Neural progenitor cell (in vitro differentiated cells): ENCODE measurements at regions not wholly inside any gene's neighbourhood (a gene's known extent, or its start where the extent isn't known, plus 50 kb on each side); places are given as distances from the start of the nearest gene placed in this dataset.

Experiments
- DNase-seq: peaks from one replicate; pipeline ENCODE4 v3.0.0-alpha.2; 2016; ENCODE audit warnings: low spot score
- H2AFZ ChIP-seq: fragments of 200-600 bp; sonication (generic); replicated peaks from 2 replicates; pipeline ENCODE4 v1.6.1; 2016; ENCODE audit warnings: antibody characterized with exemption
- H3F3A ChIP-seq: fragments of 200-600 bp; sonication (generic); 2 replicates; pipeline ENCODE4 v1.6.1; 2016; ENCODE audit warnings: antibody characterized with exemption, low read depth
- H3K27ac ChIP-seq: fragments of 200-600 bp; sonication (generic); 2 replicates; pipeline ENCODE4 v1.5.1; 2016; ENCODE audit warnings: mild to moderate bottlenecking
- H3K27me3 ChIP-seq: fragments of 200-600 bp; sonication (generic); 2 replicates; pipeline ENCODE4 v1.6.1; 2016; ENCODE audit warnings: mild to moderate bottlenecking, moderate library complexity
- H3K36me3 ChIP-seq: fragments of 200-600 bp; sonication (generic); 2 replicates; pipeline ENCODE4 v1.5.1; 2016
- H3K4me1 ChIP-seq: fragments of 200-600 bp; sonication (generic); 2 replicates; pipeline ENCODE4 v1.6.1; 2016; ENCODE audit warnings: mixed run types
- H3K4me2 ChIP-seq: fragments of 200-600 bp; sonication (generic); 2 replicates; pipeline ENCODE4 v1.6.1; 2016
- H3K4me3 ChIP-seq: fragments of 200-600 bp; sonication (generic); 2 replicates; pipeline ENCODE4 v1.5.1; 2016
- H3K79me2 ChIP-seq: fragments of 200-600 bp; sonication (generic); 2 replicates; pipeline ENCODE4 v1.6.1; 2016; ENCODE audit warnings: low read depth
- H3K9ac ChIP-seq: fragments of 200-600 bp; sonication (generic); 2 replicates; pipeline ENCODE4 v1.6.1; 2016
- H3K9me3 ChIP-seq: fragments of 200-600 bp; sonication (generic); 2 replicates; pipeline ENCODE4 v1.5.1; 2016; ENCODE audit warnings: low read depth
- H4K20me1 ChIP-seq: fragments of 200-600 bp; sonication (generic); 2 replicates; pipeline ENCODE4 v1.6.1; 2016; ENCODE audit warnings: low read depth
- H3K27ac Mint-ChIP-seq: 3 replicates; pipeline ENCODE4 v1.8.0; 2021; ENCODE audit warnings: mixed read lengths
- H3K27me3 Mint-ChIP-seq: 2 replicates; pipeline ENCODE4 v1.8.0; 2022; ENCODE audit warnings: low read depth, mild to moderate bottlenecking, inconsistent platforms, moderate library complexity, mixed read lengths; ENCODE audit not compliant: insufficient read depth
- H3K36me3 Mint-ChIP-seq: 3 replicates; pipeline ENCODE4 v1.8.0; 2021; ENCODE audit warnings: mixed read lengths
- H3K4me1 Mint-ChIP-seq: 3 replicates; pipeline ENCODE4 v1.8.0; 2021; ENCODE audit warnings: mixed read lengths
- H3K4me3 Mint-ChIP-seq: 3 replicates; pipeline ENCODE4 v1.8.0; 2021; ENCODE audit warnings: mild to moderate bottlenecking, moderate library complexity, mixed read lengths
- H3K9me3 Mint-ChIP-seq: 3 replicates; pipeline ENCODE4 v1.8.0; 2020; ENCODE audit warnings: mixed read lengths
- CTCF ChIP-seq: fragments of 200-600 bp; sonication (generic); IDR thresholded peaks from 2 replicates; pipeline ENCODE4 v1.5.1; 2017; ENCODE audit warnings: antibody characterized with exemption, mild to moderate bottlenecking
- EZH2 ChIP-seq: fragments of 200-600 bp; sonication (generic); IDR thresholded peaks from 2 replicates; pipeline ENCODE4 v1.6.1; 2017; ENCODE audit warnings: antibody characterized with exemption, mild to moderate bottlenecking, moderate library complexity
- EZH2phosphoT487 ChIP-seq: fragments of 200-600 bp; sonication (generic); IDR thresholded peaks from 2 replicates; pipeline ENCODE4 v1.6.1; 2017; ENCODE audit warnings: antibody characterized with exemption

DNA sequence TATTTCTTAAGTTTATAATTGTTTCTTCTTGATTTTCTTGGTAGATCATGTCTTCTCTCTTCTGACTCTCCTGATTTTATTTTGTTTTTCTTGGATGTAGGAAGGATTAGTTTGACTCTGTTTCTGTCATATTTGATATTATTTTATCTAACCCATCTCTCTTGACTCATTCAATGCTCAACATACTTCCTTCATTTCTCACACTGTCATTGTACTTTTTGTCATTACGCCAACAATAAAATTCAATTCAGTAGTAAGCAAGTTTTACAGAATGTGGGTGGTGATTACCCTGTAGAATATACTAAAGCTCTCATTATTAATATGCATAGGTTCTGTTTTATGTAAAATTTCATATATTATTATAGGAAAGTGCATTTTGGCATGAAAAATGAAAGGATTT is 1303.0 kb upstream of the AGA start:
- Mint-ChIP-seq H3K4me1 (no peaks in the 10 kb centered on the region), H3K4me3 (no peak overlapping the region), H3K27ac (no peak overlapping the region), H3K9me3 (no peaks in the 10 kb centered on the region), H3K27me3 (no peaks in the 10 kb centered on the region), H3K36me3 (no peaks in the 10 kb centered on the region)
- Histone ChIP-seq H3K4me3 (no peak overlapping the region), H4K20me1 (no peaks in the 10 kb centered on the region), H3K4me1 (peaks cover 7% of the 10 kb centered on the region), H3K79me2 (no peaks in the 10 kb centered on the region), H3K36me3 (no peaks in the 10 kb centered on the region), H3K9ac (no peak overlapping the region), H3K9me3 (no peaks in the 10 kb centered on the region), H2AFZ (no peak overlapping the region), H3K4me2 (no peak overlapping the region), H3F3A (no peaks in the 10 kb centered on the region), H3K27ac (no peak overlapping the region), H3K27me3 (no peaks in the 10 kb centered on the region)
- DNase-seq = no peak
- TF ChIP-seq EZH2phosphoT487 (no peak), CTCF (no peak), EZH2 (no peak)

- no peak overlapping the region for H3K9ac ChIP-seq
- peaks cover 23% of the 10 kb centered on the region for H3K4me1 ChIP-seq
- H3K4me3 Mint-ChIP-seq = peak overlapping the region; percentile 20
- H3K27ac Mint-ChIP-seq = peak overlapping the region; percentile 55
- no peaks in the 10 kb centered on the region for H3K27me3 Mint-ChIP-seq
- H3K36me3 Mint-ChIP-seq = no peaks in the 10 kb centered on the region
- H3K9me3 Mint-ChIP-seq = no peaks in the 10 kb centered on the region
- H3F3A ChIP-seq = peaks cover 6% of the 10 kb centered on the region
- peak overlapping the region; percentile 66 for H3K4me2 ChIP-seq
- TF ChIP-seq EZH2phosphoT487 (peak; percentile 99), EZH2 (no peak)
- H4K20me1 ChIP-seq = no peaks in the 10 kb centered on the region
- H3K4me3 ChIP-seq = peak overlapping the region; percentile 7
- H3K36me3 ChIP-seq = no peaks in the 10 kb centered on the region
- no peaks in the 10 kb centered on the region for H3K79me2 ChIP-seq
- peaks cover 31% of the 10 kb centered on the region for H3K27me3 ChIP-seq
- H3K4me1 Mint-ChIP-seq = peaks cover 17% of the 10 kb centered on the region
- peak; percentile 80 for DNase-seq
- no peak overlapping the region for H3K27ac ChIP-seq
- no peaks in the 10 kb centered on the region for H3K9me3 ChIP-seq
- H2AFZ ChIP-seq = no peak overlapping the region
These were observed 1310.8 kb upstream of the AGA start for GRCh38 chr4:178752954-178753525.

DNA sequence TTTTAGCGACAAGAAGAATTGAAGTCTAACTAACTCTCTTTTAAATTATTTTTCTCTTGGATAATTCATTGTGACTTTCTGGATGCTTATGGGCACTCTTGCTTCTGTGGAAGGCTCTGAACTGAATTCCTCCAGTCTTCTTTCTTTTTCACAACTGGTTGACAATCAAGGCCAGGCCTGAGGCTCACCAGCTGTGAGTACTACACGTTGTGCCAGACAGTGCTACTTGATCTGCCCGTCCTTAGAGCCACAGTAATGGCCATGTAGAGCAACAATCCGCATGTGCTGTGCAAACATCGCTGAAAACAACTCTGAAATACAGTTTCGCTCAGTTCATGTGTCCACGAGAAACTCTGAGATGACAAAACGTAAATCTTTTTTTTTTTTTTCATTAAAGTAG is 1336.3 kb upstream of the AGA start:
- Mint-ChIP-seq H3K27me3 (no peaks in the 10 kb centered on the region), H3K4me1 (no peaks in the 10 kb centered on the region), H3K36me3 (no peaks in the 10 kb centered on the region), H3K4me3 (no peak overlapping the region), H3K9me3 (no peaks in the 10 kb centered on the region), H3K27ac (no peak overlapping the region)
- no peaks in the 10 kb centered on the region for H3K36me3 ChIP-seq
- DNase-seq = no peak
- H4K20me1 ChIP-seq = no peaks in the 10 kb centered on the region
- no peak overlapping the region for H3K27ac ChIP-seq
- TF ChIP-seq EZH2 = no peak
- no peak for TF ChIP-seq EZH2phosphoT487
- TF ChIP-seq CTCF = no peak
- H3K9me3 ChIP-seq = no peaks in the 10 kb centered on the region
- no peaks in the 10 kb centered on the region for H3K27me3 ChIP-seq
- H2AFZ ChIP-seq = no peak overlapping the region
- H3K79me2 ChIP-seq = no peaks in the 10 kb centered on the region
- no peak overlapping the region for H3K9ac ChIP-seq
- no peak overlapping the region for H3K4me2 ChIP-seq
- H3F3A ChIP-seq = peaks cover 4% of the 10 kb centered on the region
- H3K4me3 ChIP-seq = no peak overlapping the region
- peaks cover 16% of the 10 kb centered on the region for H3K4me1 ChIP-seq

GRCh38 chr4:178781779-178782178 is 1339.5 kb upstream of the AGA start:
- H3K9me3 Mint-ChIP-seq = no peaks in the 10 kb centered on the region
- no peak overlapping the region for H3K4me3 Mint-ChIP-seq
- no peak for TF ChIP-seq EZH2phosphoT487
- TF ChIP-seq CTCF = no peak
- no peak for TF ChIP-seq EZH2

More at GRCh38 chr4:178781779-178782178, 1339.5 kb upstream of the AGA start:
- peaks cover 23% of the 10 kb centered on the region for H3K4me1 ChIP-seq
- no peak overlapping the region for H3K9ac ChIP-seq
- no peak overlapping the region for H3K4me3 ChIP-seq
- H3F3A ChIP-seq = peaks cover 4% of the 10 kb centered on the region
- Mint-ChIP-seq H3K27ac (no peak overlapping the region), H3K36me3 (no peaks in the 10 kb centered on the region), H3K27me3 (no peaks in the 10 kb centered on the region), H3K4me1 (no peaks in the 10 kb centered on the region)
- no peak for DNase-seq
- peak overlapping the region; percentile 47 for H3K27ac ChIP-seq
- no peak overlapping the region for H2AFZ ChIP-seq
- no peak overlapping the region for H3K4me2 ChIP-seq
- no peaks in the 10 kb centered on the region for H4K20me1 ChIP-seq
- H3K79me2 ChIP-seq = no peaks in the 10 kb centered on the region
- H3K27me3 ChIP-seq = no peaks in the 10 kb centered on the region
- no peaks in the 10 kb centered on the region for H3K9me3 ChIP-seq
- H3K36me3 ChIP-seq = no peaks in the 10 kb centered on the region
